Activated CD8-positive, alpha-beta memory T cell treated with anti-CD3 and anti-CD28 coated beads, Interleukin-2, amount 50 U/mL, for 4 hours (primary cell): ENCODE measurements at regions not wholly inside any gene's neighbourhood (a gene's known extent, or its start where the extent isn't known, plus 50 kb on each side); places are given as distances from the start of the nearest gene placed in this dataset.
"Not testable (repeated sequence)": the region's sequence is repeated elsewhere in the genome, so short reads cannot be mapped to it uniquely, and the experiment has no call there.

ENCODE experiments used
- DNase-seq: peaks from one replicate; pipeline ENCODE4 v3.0.0-alpha.2; 2020

GRCh38 chr6:166802401-166802800 lies 153.9 kb downstream of the RNASET2 start:
- DNase-seq: no peak

GRCh38 chr6:166800137-166800536 lies 156.2 kb downstream of the RNASET2 start:
- DNase-seq: no peak

DNA sequence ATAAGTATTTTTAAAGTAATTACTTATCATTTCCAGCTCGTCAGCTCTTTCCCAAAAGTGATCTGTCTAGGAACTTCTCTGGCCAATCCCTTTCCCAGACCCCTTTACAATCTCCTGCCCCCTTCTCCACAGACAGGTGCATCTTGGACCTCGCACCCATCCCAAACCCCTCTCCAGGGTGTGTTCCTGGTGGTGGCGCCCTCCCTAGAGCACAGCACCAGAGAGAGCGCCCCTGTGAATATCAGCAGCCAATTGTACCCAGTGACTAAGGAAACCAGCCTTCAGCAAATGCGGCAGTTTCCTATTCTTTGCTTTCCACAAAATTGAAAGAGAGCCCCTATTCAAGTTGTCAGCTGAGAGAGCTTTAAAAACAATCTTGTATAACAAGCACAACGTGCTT lies 157.7 kb downstream of the RNASET2 start:
- DNase-seq: no peak

- no peak for DNase-seq
Observed at GRCh38 chr6:166796610-166797009, 159.7 kb downstream of the RNASET2 start.

DNA sequence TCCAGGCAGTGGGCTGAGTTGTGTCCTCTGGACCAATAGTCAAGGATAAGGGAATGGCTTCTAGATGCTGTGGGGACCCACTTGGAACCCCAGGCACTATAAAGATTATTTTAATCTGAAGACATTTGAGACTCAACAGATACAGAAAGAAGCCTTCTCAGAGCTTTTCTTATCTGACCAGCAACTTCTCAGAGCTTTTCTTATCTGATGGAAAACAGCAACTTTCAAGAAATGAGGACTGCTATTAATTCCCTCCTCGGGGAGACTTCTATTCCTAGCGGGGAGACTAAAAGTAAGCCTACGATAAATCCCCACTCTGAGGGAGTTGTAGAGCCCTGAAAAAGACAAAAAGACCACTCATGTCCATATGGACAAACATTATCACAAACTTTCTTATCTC lies 160.5 kb downstream of the RNASET2 start:
- no peak for DNase-seq

GRCh38 chr6:166790808-166791207 lies 163.8 kb upstream of the RPS6KA2 start:
- not testable (repeated sequence) for DNase-seq

- DNase-seq: not testable (repeated sequence)
Observed at GRCh38 chr6:166788846-166789529, 161.9 kb upstream of the RPS6KA2 start.

GRCh38 chr6:166786704-166787293 lies 159.7 kb upstream of the RPS6KA2 start:
- no peak for DNase-seq

GRCh38 chr6:166785131-166785530 lies 158.1 kb upstream of the RPS6KA2 start:
- no peak for DNase-seq

GRCh38 chr6:166784691-166785090 lies 157.6 kb upstream of the RPS6KA2 start:
- DNase-seq: no peak

DNA sequence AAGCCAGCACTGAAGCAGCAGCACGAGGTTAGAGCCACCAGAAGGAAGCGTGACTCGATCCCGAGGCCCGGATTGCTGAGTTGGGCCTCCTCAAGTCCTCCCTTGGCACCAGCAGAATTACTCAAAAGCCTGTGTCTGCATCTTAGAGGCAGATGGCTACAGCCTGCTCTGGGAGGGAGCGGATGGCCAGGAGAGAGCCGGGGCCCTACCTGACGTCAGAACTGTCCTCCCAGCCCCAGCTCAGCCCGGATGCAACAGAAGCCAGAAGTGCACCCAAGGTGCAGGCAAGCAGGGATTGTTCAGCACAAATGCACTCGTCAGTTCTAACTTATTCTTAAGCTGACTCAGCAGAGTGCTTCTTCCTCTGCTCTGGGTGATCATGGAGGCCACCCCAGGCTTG lies 155.5 kb upstream of the RPS6KA2 start:
- DNase-seq: no peak

DNA sequence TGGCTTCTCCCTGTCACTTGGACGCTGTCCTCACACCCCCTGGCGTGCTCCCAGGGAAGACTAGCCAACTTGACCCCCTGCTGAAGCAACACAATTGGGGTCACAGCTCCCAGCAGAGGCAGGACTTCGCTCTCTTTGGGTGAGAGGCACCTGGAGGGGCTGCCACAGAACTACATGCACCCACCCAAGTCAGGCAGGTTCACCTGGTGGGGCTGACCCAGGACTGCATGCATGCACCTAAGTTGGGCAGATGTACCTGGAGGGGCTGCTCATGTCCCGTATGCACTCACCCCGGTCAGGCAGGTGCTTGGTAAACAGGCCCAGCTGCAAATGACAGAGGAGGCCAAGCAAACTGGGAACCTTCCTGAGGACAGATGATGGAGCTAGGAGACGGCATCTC lies 154.3 kb upstream of the RPS6KA2 start:
- DNase-seq: no peak

DNA sequence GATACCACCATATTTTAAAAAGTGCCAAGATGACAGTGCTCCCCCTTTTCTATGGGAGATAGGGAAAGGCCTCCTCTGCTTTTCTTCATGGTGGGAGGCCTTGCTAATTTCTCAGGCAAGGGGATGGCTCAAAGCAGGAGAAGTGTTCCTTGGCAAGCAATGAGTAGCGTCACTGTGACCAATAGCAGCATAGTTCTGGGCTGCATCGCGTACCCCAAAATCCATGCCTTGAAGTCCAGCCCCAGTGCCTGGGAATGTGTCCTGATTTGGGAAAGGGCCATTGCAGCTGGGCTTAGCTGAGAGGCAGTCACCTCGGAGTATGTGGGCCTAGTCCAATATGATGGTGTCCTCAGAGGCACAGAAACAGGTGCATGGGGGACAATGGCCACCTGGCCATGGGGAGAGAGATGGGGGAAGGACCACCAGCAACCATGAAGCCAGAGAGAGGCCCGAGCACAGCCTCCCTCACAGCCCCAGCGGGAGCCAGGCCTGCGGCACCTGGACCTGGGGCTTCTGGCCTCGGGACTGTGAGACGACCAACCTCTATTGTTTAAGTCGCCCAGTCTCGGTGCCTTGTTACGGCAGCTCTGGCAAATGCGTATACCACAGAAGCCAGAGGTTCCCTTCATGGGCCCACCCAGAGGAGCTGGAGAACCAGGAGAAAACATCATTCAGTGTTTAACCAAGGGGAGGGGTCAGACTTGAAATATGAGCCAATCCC lies 153.1 kb upstream of the RPS6KA2 start:
- no peak for DNase-seq

DNA sequence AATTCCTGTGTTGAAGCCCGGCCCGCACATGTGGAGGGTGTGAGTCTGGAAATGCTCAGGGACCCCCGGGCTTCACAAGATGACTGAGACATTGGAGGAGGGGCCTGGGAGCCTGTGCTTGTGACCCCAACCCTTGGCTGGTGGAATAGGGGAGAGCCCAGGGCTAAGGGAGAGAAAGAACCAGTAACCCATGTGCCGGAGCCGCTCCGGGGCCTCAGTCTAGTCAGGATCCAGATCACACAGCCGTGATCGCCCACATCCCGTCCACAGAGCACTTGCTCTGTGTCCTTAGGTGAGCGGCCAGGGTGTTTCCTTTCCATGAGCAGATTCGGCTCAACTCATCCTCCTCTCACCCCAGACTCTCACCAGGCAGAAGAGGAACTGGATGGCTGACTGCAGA lies 152.3 kb upstream of the RPS6KA2 start:
- no peak for DNase-seq

DNA sequence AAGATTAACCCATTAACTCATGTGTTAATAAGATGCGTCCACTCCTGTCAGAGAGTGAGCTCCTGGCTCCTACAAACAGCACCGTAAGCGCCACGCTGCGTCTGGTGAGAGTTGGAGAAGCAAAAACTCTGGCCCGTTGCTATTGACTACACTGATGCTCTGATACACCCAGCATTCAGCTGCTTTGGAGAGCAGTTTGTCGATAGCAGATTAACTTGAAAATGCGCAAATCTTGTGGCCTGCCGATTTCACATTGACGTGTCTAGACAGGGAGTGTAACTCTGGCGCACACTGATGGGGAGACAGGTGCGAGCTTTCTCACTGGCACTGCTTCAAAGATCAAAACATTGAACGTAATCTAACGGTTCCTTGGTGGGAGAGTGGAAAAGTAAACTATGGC lies 151.7 kb upstream of the RPS6KA2 start:
- no peak for DNase-seq

DNA sequence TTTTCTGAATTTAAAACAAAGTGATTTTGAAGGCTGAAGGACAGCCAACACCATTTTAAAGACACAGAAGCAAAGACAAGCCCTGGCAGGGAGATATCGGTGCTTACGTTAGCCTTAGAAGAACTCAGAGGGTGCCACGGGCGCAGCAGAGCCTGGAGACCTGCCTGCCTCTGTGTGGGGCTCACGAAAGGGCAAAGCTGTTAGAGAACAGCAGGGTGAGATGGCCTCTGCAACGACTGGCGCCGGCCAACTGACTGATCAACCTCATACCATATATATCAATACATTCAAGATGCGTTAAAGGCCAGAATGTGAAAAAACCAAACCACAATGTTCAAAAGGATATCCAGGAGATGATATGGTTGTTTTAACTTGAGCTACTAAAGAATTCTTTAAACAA lies 151.0 kb upstream of the RPS6KA2 start:
- no peak for DNase-seq

DNA sequence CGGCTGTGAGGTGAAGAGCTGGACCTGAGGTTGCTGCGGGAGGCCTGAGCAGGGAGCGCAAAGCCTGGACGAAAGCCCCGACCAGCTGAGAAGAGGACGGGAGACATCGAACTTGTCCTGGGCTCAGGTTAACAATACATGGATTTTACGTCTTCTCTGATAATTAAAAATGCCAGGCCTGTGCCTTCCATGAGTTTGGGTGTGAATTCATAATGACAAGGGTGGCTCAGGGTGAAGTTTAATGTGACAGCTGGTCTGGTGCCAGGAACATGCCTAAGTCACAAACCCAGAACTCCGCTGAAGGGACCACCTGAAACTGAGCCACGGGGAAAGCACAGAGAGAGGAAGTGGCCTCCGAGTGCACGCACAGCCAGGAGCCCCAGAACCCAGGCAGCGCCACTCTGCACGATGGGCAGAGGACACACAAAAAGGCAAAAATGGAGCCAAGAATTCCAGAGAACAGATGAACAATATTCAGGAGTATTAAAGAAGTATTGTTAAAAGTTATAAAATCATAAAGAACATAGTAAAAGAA lies 150.1 kb upstream of the RPS6KA2 start:
- DNase-seq: no peak

GRCh38 chr6:166776571-166776970 lies 149.5 kb upstream of the RPS6KA2 start:
- no peak for DNase-seq

DNA sequence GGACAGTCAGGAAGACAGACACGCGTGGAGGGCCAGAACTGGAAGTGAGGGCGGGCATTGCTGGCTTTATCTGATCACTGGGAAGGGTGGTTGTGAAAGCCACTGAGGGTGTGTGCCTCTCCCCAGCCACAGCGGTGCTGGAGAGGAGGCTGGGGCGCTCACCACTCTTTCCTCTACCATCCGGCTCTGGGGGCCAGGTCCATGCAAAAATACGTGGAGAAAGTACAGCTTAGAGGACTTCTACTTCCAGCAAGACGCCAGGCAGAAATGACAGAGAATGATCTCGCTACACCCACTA lies 148.8 kb upstream of the RPS6KA2 start:
- DNase-seq: no peak

- peak; percentile 58 for DNase-seq
Observed at GRCh38 chr6:166775180-166775922, 148.3 kb upstream of the RPS6KA2 start.

- DNase-seq: no peak
Observed at GRCh38 chr6:166774770-166775169, 147.7 kb upstream of the RPS6KA2 start.

DNA sequence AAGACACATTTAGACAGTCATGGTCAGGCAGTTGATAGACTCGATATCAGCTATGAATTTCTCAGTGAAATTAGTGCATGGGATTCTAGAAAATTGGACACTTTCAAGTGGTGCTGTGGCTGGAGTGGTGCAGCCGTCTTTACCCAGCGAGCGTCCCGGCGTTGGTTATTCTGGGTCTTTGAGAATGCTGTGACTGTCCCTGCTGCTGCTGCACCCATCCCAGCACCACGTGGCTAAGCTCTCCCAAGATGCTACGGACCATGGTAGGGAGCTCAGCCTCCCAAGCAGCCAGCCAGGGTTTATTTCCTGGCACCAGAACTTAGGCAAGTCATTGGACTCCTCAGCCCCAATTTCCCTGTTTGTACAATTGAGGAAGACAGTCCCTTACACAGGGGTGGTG lies 147.2 kb upstream of the RPS6KA2 start:
- no peak for DNase-seq

GRCh38 chr6:166772518-166772917 lies 145.5 kb upstream of the RPS6KA2 start:
- no peak for DNase-seq

DNA sequence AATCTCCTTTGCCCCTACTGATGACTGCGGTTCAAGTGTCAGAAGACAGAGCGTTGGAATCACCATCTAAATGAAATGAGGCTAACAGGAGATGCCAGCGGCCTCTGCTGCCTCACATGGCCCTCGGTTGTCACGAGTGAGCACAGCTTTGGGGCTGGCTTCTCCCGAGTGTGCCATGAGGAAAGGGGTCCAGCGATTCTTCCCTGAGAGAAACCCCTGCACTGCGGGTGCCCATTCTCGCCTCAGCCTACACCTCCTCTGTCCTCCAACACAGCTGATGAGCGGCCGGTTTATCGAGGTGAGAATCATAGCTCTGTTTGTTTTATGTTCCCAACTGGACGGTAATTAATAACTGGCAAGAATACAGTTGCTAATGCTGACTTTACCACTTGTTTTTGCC lies 144.7 kb upstream of the RPS6KA2 start:
- DNase-seq: no peak
